HAP-1 (cell line): ENCODE measurements at regions not wholly inside any gene's neighbourhood (a gene's known extent, or its start where the extent isn't known, plus 50 kb on each side); places are given as distances from the start of the nearest gene placed in this dataset.

Experiments used
- DNase-seq, 2 experiments: peaks; one replicate each; pipeline ENCODE4 v3.0.0-alpha.2; 2016 to 2020; ENCODE audit warnings: low spot score in 2 of 2
- H3K27me3 ChIP-seq: fragments of 250-450 bp; sonication (Bioruptor Pico); 2 replicates; pipeline ENCODE4 v1.5.1; 2020; ENCODE audit warnings: low read depth, mild to moderate bottlenecking, moderate library complexity
- H3K36me3 ChIP-seq: fragments of 250-450 bp; sonication (Bioruptor Pico); replicated peaks from 2 replicates; pipeline ENCODE4 v1.5.1; 2020; ENCODE audit warnings: mild to moderate bottlenecking
- H3K4me1 ChIP-seq: fragments of 250-450 bp; sonication (Bioruptor Pico); 2 replicates; pipeline ENCODE4 v1.5.1; 2020; ENCODE audit warnings: mild to moderate bottlenecking
- H3K4me3 ChIP-seq: fragments of 250-450 bp; sonication (Bioruptor Pico); 2 replicates; pipeline ENCODE4 v1.5.1; 2020; ENCODE audit warnings: mild to moderate bottlenecking, moderate library complexity
- H3K9me3 ChIP-seq: fragments of 250-450 bp; sonication (Bioruptor Pico); 2 replicates; pipeline ENCODE4 v1.5.1; 2020; ENCODE audit warnings: mild to moderate bottlenecking, moderate library complexity
- in situ Hi-C: fragments of 300-500 bp; cut with MboI; formaldehyde crosslinking; loops from 3 replicates; pipeline ENCODE4 v1.14.3; 2020; ENCODE audit warnings: low sequenced_read_pairs, inconsistent platforms, mixed read lengths

DNA sequence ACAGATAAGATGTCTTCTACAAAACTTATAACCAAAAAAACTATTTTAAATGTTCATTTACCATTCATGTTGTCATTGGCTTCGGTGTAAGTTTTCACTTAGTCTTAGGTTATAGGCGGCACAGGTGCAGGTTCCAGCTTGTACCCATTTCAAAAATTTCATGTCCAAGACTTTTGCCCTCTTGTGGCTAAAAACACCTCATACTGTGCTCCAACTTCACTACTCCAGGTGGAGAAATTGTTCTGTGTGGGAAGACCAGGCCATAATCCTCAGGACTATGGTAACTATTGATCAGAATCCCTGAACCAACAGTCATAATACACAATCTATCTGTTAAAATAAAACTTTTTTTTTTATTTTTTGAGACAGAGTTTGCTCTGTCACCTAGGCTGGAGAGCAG, 95.2 kb upstream of the ATP11B start:
- Histone ChIP-seq H3K27me3 (0 out of 2 replicates have a peak, but pooled peaks cover 4% of the 10 kb centered on the region), H3K4me1 (no peaks in the 10 kb centered on the region), H3K36me3 (no peaks in the 10 kb centered on the region), H3K4me3 (no peak overlapping the region), H3K9me3 (no peaks in the 10 kb centered on the region)
- in situ Hi-C loops: no loop called here
- DNase-seq: no peak

DNA sequence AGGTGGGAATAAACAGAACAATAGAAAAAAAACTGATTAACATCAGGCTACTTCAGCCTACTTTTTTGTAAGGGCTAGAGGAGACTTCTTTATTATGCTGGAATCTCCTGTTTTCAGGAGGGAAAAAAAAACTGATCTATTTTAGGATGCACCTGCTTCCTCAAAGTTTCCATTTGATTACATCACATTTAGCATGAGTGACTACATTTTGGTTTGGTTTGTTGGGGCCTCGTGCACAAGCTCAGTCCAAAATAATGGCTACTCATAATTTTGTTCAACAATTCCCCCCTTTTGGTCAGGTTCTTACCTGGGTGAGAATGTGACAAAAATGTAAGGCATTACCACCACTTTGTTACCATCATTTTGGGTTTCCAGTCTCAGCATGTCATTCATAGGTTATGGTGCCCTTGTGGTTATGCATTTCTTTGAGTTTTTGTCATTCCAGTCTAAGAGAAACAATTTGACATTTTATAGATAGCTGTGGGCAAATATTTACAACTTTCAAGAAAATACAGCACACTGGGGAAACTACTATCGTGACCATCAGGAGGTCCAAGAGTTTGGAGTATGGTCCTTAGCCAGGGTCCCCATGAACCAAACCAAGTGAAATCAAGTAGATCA, 93.6 kb upstream of the ATP11B start:
- DNase-seq: no peak
- no peak overlapping the region for H3K4me3 ChIP-seq
- H3K36me3 ChIP-seq: no peaks in the 10 kb centered on the region
- H3K4me1 ChIP-seq: no peaks in the 10 kb centered on the region
- no peaks in the 10 kb centered on the region for H3K9me3 ChIP-seq
- in situ Hi-C loops: no loop called here
- 0 out of 2 replicates have a peak, but pooled peaks cover 4% of the 10 kb centered on the region for H3K27me3 ChIP-seq

DNA sequence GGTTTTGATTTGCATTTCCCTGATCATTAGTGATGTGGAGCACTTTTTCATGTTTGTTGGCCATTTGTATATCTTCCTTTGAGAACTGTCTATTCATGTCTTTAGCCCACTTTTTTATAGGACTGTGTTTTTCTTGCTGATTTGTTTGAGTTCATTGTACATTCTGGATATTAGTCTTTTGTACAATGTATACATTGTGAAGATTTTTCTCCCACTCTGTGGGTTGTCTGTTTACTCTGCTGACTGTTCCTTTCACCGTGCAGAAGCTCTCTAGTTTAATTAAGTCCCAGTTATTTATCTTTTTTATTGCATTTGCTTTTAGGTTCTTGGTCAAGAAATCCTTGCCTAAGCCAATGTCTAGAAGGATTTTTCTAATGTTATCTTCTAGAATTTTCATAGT, 91.1 kb upstream of the ATP11B start:
- DNase-seq: no peak
- H3K27me3 ChIP-seq: no peaks in the 10 kb centered on the region
- in situ Hi-C loops: no loop called here
- no peaks in the 10 kb centered on the region for H3K4me1 ChIP-seq
- H3K9me3 ChIP-seq: no peaks in the 10 kb centered on the region
- no peak overlapping the region for H3K4me3 ChIP-seq
- H3K36me3 ChIP-seq: no peaks in the 10 kb centered on the region

- DNase-seq: no peak
- H3K4me3 ChIP-seq: no peak overlapping the region
- no peaks in the 10 kb centered on the region for H3K27me3 ChIP-seq
- no peaks in the 10 kb centered on the region for H3K36me3 ChIP-seq
- no peaks in the 10 kb centered on the region for H3K9me3 ChIP-seq
- in situ Hi-C loops: no loop called here
- no peaks in the 10 kb centered on the region for H3K4me1 ChIP-seq
Observed at GRCh38 chr3:182703233-182703632, 90.1 kb upstream of the ATP11B start.

- no peaks in the 10 kb centered on the region for H3K9me3 ChIP-seq
- no peaks in the 10 kb centered on the region for H3K4me1 ChIP-seq
- in situ Hi-C loops: no loop called here
- H3K27me3 ChIP-seq: no peaks in the 10 kb centered on the region
- H3K36me3 ChIP-seq: no peaks in the 10 kb centered on the region
- no peak overlapping the region for H3K4me3 ChIP-seq
- no peak for DNase-seq
Observed at GRCh38 chr3:182704926-182705325, 88.4 kb upstream of the ATP11B start.

DNA sequence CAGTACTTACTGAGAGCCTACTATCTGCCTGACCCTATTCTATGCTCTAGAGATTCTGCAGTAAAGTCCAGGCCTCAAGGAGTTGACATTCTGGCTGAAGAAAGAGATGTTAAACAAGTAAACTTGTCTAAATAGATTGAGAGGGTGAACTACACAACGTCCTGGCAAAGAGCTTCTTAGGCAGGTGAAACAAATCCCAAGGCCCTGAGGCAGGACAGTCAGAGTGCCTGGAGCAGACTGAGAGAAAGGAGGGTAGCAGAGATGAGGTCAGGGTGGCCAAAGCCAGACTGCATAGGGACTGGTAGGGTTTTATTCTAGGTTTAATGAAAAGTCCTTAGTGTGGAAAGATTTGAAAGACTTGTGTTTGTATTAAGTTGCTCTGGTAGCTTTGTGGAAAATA, 84.5 kb upstream of the ATP11B start:
- Histone ChIP-seq H3K36me3 (no peaks in the 10 kb centered on the region), H3K9me3 (no peaks in the 10 kb centered on the region), H3K4me3 (no peak overlapping the region), H3K4me1 (no peaks in the 10 kb centered on the region), H3K27me3 (no peaks in the 10 kb centered on the region)
- no peak for DNase-seq
- in situ Hi-C loops: no loop called here

- DNase-seq: no peak
- H3K4me3 ChIP-seq: no peak overlapping the region
- no peaks in the 10 kb centered on the region for H3K4me1 ChIP-seq
- no peaks in the 10 kb centered on the region for H3K36me3 ChIP-seq
- H3K9me3 ChIP-seq: no peaks in the 10 kb centered on the region
- no peaks in the 10 kb centered on the region for H3K27me3 ChIP-seq
- in situ Hi-C loops: no loop called here
Observed at GRCh38 chr3:182709306-182709705, 84.0 kb upstream of the ATP11B start.

DNA sequence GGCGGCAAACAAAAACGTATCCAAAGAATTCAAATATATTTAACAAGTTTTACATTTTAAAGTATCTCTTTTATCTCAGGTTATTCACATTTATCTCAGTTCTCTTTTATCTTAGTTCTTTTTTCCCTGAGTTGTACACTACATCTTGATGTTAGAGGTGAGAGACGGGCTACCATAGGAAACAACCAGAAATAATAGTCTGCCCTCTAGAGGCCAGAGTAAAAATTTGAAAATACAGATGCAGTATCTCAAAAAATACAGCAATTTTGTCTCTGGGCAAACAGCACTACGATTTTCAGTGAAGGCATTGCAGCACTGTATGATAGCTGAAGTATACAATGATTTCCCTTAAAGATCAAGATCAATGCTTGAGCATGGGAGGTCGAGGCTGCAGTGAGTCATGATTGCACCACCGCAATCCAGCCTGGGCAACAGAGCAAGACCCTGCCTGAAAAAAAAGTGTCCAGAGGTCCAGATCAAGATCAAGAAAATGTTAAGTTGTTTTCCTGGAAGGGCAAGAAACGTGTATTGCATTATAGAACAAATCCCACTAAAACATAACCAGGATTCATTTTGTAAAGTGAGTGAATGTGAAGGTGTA, 82.6 kb upstream of the ATP11B start:
- DNase-seq: peak in 1 of 2 experiments; percentile 42
- in situ Hi-C loops: loop anchor here (10.0 kb wide), 1 partner anchor 674 kb away; no protein-coding TSS in a partner anchor
- Histone ChIP-seq H3K4me1 (no peaks in the 10 kb centered on the region), H3K27me3 (no peaks in the 10 kb centered on the region), H3K9me3 (no peaks in the 10 kb centered on the region), H3K36me3 (no peaks in the 10 kb centered on the region), H3K4me3 (no peak overlapping the region)

- H3K4me3 ChIP-seq: no peak overlapping the region
- DNase-seq: no peak
- no peaks in the 10 kb centered on the region for H3K27me3 ChIP-seq
- no peaks in the 10 kb centered on the region for H3K36me3 ChIP-seq
- in situ Hi-C loops: loop anchor here (10.0 kb wide), 1 partner anchor 674 kb away; no protein-coding TSS in a partner anchor
- no peaks in the 10 kb centered on the region for H3K4me1 ChIP-seq
- no peaks in the 10 kb centered on the region for H3K9me3 ChIP-seq
Observed at GRCh38 chr3:182711261-182711683, 82.0 kb upstream of the ATP11B start.

DNA sequence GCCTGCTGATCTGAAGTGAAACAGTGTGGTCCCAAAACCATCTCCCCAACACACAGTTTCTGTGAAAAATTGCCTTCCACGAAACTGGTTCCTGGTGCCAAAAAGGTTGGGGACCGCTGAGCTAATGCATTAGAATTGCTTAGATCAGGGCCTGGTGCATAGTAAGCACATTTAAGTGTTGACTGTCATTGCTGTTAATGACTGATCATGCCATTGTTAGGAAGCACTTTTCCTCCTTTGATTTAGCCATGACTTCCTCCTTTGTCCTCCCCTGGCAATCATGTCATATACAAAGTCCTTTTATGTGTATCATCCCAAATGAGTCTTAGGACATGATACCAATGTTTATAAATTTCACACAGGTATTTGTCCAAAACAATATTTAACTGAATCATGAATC, 81.5 kb upstream of the ATP11B start:
- no peak overlapping the region for H3K4me3 ChIP-seq
- H3K9me3 ChIP-seq: no peaks in the 10 kb centered on the region
- H3K36me3 ChIP-seq: no peaks in the 10 kb centered on the region
- H3K27me3 ChIP-seq: no peaks in the 10 kb centered on the region
- in situ Hi-C loops: loop anchor here (10.0 kb wide), 1 partner anchor 673 kb away; no protein-coding TSS in a partner anchor
- no peaks in the 10 kb centered on the region for H3K4me1 ChIP-seq
- DNase-seq: no peak

- H3K36me3 ChIP-seq: no peaks in the 10 kb centered on the region
- in situ Hi-C loops: loop anchor here (10.0 kb wide), 1 partner anchor 672 kb away; no protein-coding TSS in a partner anchor
- no peaks in the 10 kb centered on the region for H3K9me3 ChIP-seq
- no peaks in the 10 kb centered on the region for H3K27me3 ChIP-seq
- no peak for DNase-seq
- no peaks in the 10 kb centered on the region for H3K4me1 ChIP-seq
- H3K4me3 ChIP-seq: no peak overlapping the region
Observed at GRCh38 chr3:182713111-182713510, 80.2 kb upstream of the ATP11B start.

GRCh38 chr3:182713743-182714517, 79.4 kb upstream of the ATP11B start:
- Histone ChIP-seq H3K4me1 (no peaks in the 10 kb centered on the region), H3K36me3 (no peaks in the 10 kb centered on the region), H3K9me3 (no peaks in the 10 kb centered on the region), H3K4me3 (no peak overlapping the region), H3K27me3 (no peaks in the 10 kb centered on the region)
- peak in 1 of 2 experiments; percentile 79 for DNase-seq
- in situ Hi-C loops: loop anchor here (10.0 kb wide), 1 partner anchor 671 kb away; no protein-coding TSS in a partner anchor

DNA sequence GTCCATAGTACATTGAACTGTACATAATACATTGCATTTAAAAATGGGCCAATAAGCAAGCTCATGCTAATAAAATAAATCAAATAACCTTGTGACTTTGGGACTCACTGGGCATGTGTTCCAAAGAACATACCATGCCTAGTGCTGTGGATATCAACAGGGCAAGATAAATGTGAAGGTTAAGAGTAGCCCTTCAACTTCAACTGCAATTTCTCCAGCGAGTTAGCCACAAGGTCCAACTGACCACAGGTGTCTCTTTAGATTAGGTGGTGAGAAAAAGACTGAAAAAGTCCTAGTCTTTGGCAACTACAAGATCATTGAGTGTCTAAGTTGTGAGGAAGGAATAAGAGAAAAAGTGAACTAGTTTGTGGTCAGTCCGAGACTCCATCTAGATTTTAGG, 78.3 kb upstream of the ATP11B start:
- no peaks in the 10 kb centered on the region for H3K9me3 ChIP-seq
- DNase-seq: no peak
- no peaks in the 10 kb centered on the region for H3K4me1 ChIP-seq
- H3K27me3 ChIP-seq: no peaks in the 10 kb centered on the region
- in situ Hi-C loops: loop anchor here (10.0 kb wide), 1 partner anchor 670 kb away; no protein-coding TSS in a partner anchor
- no peak overlapping the region for H3K4me3 ChIP-seq
- no peaks in the 10 kb centered on the region for H3K36me3 ChIP-seq
